ENCODE measurements at regions not wholly inside any gene's neighbourhood (a gene's known extent, or its start where the extent isn't known, plus 50 kb on each side); places are given as distances from the start of the nearest gene placed in this dataset.
A peak's percentile ranks its signal among the peaks of the same experiment; 100 is the strongest.

GRCh38 chr2:8115966-8116365 is 565.9 kb upstream of the ID2 start:
- Mint-ChIP-seq H3K27ac (no peak overlapping the region), H3K9me3 (no peaks in the 10 kb centered on the region), H3K36me3 (ENCODE audit: low read depth) (no peaks in the 10 kb centered on the region), H3K4me1 (ENCODE audit: low read depth) (peaks cover 32% of the 10 kb centered on the region), H3K4me3 (no peak overlapping the region), H3K27me3 (ENCODE audit: insufficient read depth) (peaks cover 13% of the 10 kb centered on the region)
- peak; percentile 22 for DNase-seq
- TF ChIP-seq, protein P1, sequence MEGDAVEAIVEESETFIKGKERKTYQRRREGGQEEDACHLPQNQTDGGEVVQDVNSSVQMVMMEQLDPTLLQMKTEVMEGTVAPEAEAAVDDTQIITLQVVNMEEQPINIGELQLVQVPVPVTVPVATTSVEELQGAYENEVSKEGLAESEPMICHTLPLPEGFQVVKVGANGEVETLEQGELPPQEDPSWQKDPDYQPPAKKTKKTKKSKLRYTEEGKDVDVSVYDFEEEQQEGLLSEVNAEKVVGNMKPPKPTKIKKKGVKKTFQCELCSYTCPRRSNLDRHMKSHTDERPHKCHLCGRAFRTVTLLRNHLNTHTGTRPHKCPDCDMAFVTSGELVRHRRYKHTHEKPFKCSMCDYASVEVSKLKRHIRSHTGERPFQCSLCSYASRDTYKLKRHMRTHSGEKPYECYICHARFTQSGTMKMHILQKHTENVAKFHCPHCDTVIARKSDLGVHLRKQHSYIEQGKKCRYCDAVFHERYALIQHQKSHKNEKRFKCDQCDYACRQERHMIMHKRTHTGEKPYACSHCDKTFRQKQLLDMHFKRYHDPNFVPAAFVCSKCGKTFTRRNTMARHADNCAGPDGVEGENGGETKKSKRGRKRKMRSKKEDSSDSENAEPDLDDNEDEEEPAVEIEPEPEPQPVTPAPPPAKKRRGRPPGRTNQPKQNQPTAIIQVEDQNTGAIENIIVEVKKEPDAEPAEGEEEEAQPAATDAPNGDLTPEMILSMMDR (IDR thresholded peaks at IDR 0.05): no peak

GRCh38 chr2:8116661-8117060 is 565.2 kb upstream of the ID2 start:
- Mint-ChIP-seq H3K9me3 (no peaks in the 10 kb centered on the region), H3K27ac (no peak overlapping the region), H3K36me3 (ENCODE audit: low read depth) (no peaks in the 10 kb centered on the region), H3K4me3 (no peak overlapping the region), H3K27me3 (ENCODE audit: insufficient read depth) (peaks cover 13% of the 10 kb centered on the region), H3K4me1 (ENCODE audit: low read depth) (peaks cover 38% of the 10 kb centered on the region)
- no peak for DNase-seq
- TF ChIP-seq, protein P1 (IDR thresholded peaks at IDR 0.05): no peak

DNA sequence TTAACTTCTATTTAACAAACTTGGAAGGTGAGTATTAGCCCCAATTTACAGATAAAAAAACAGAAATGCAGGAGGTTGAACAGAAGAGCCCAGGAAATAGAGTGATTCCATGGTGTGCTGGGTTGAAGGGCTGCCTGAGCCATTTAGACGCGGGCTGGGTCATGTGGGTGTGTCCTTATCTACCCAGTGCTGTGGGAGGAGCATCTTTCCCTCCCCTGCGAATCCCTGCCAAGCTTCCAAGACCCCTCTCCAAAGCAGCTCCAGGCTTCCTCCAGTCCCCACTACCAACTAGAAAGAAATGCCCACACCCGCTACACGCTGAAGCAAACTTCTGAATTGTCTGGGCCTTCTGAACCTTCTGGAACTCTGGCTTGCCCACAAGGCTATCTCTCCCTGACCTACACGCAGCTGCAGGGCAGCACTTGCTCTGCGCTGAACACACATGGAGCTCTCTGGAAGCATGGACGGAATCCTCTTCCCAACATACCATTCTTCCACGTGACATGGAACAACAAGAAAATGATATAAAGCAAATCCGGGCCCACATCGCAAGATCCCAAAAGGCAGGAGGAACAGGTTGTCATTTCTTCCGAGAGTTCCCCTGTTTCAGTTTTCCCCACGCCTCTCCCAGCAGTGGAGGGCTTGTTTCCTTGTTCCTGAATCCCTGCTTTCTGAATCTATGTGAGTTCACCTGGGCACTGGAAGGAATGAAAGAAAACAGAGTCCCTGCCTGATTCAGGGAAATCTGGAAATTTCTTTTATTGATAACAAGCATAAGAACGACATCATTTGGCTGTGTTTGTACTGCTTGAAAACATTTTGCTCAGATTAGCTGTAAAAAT is 562.7 kb upstream of the ID2 start:
- Mint-ChIP-seq H3K27ac (peak overlapping the region; percentile 84; the same call in 1 of the 2 replicates), H3K9me3 (no peaks in the 10 kb centered on the region), H3K27me3 (ENCODE audit: insufficient read depth) (peaks cover under 1% of the 10 kb centered on the region; the same call in 1 of the 2 replicates), H3K36me3 (ENCODE audit: low read depth) (no peaks in the 10 kb centered on the region), H3K4me1 (ENCODE audit: low read depth) (peaks cover 49% of the 10 kb centered on the region), H3K4me3 (peak overlapping the region; percentile 79)
- DNase-seq: no peak
- TF ChIP-seq, protein P1 (IDR thresholded peaks at IDR 0.05): no peak

DNA sequence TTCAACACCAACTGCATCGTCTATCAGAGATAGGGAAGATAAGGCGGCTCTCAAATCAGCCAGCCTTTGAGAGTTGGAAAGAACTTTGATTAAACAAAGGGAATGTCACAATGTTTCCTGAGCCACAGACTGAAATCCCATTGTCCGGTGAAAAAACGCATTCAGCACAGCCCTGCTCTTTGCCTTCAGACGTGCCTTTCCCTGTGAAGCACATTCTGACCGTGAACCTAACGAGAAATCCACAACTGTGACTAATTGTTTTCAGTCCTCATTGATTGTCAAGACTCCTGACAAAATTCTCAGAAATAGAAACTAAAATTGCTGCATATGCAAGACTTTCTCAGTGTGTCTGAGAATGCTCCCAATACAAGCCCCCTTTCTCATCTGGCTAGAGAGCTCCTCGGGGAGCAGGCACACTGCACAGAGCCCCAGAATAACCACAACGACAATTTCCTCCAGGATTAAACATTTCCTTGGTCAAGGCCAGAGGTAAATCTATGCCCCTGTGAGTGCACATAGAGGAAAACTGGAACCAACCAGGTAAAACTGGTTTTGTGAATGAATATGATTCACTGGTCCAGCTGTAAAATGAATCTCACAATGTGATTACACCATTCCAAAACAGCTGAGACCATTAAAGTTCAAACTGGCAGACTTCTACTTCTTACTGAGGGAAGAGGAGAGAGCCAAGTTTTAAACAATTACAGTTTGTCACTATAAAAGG is 561.9 kb upstream of the ID2 start:
- TF ChIP-seq, protein P1 (IDR thresholded peaks at IDR 0.05): no peak
- no peaks in the 10 kb centered on the region for H3K9me3 Mint-ChIP-seq
- no peaks in the 10 kb centered on the region for H3K36me3 Mint-ChIP-seq (ENCODE audit: low read depth)
- no peaks in the 10 kb centered on the region for H3K27me3 Mint-ChIP-seq (ENCODE audit: insufficient read depth)
- peak overlapping the region; percentile 84 for H3K27ac Mint-ChIP-seq
- peaks cover 49% of the 10 kb centered on the region for H3K4me1 Mint-ChIP-seq (ENCODE audit: low read depth)
- peak overlapping the region; percentile 79 for H3K4me3 Mint-ChIP-seq
- peak; percentile 51 for DNase-seq

- TF ChIP-seq, protein P1 (IDR thresholded peaks at IDR 0.05): no peak
- no peak for DNase-seq
- H3K27ac Mint-ChIP-seq: peak overlapping the region; percentile 84
- H3K9me3 Mint-ChIP-seq: no peaks in the 10 kb centered on the region
- no peaks in the 10 kb centered on the region for H3K27me3 Mint-ChIP-seq (ENCODE audit: insufficient read depth)
- H3K4me1 Mint-ChIP-seq (ENCODE audit: low read depth): peaks cover 49% of the 10 kb centered on the region
- no peaks in the 10 kb centered on the region for H3K36me3 Mint-ChIP-seq (ENCODE audit: low read depth)
- no peak overlapping the region for H3K4me3 Mint-ChIP-seq
Observed at GRCh38 chr2:8120506-8120860, 561.4 kb upstream of the ID2 start.

Data from HFFc6 (cell line).